HG03439 (cell line): ENCODE measurements at regions not wholly inside any gene's neighbourhood (a gene's known extent, or its start where the extent isn't known, plus 50 kb on each side); places are given as distances from the start of the nearest gene placed in this dataset.

Source experiments
- ATAC-seq: cut with Tn5 transposase; IDR thresholded peaks from one replicate; pipeline ENCODE4 v1.9.1; 2021; ENCODE audit warnings: mild to moderate bottlenecking, moderate library complexity; ENCODE audit not compliant: unreplicated experiment

DNA sequence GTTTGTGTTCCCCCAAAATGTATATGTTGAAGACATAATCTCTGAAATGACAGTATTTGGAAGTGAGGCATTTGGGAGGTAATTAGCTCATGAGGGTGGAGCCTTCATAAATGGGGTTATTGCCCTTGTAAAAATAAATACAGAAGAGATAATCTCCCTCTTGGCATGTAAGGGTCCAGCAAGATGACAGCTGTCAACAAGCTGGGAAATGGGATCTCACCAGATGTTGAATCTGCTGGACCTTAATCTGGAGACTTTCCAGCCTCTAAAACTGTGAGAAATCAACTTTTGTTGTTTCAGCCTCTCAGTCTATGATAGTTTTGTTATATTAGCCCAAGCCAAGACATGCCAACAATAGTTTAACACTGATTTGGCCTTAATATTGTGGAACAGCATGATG is 438.2 kb upstream of the PCDH7 start:
- ATAC-seq = no peak

DNA sequence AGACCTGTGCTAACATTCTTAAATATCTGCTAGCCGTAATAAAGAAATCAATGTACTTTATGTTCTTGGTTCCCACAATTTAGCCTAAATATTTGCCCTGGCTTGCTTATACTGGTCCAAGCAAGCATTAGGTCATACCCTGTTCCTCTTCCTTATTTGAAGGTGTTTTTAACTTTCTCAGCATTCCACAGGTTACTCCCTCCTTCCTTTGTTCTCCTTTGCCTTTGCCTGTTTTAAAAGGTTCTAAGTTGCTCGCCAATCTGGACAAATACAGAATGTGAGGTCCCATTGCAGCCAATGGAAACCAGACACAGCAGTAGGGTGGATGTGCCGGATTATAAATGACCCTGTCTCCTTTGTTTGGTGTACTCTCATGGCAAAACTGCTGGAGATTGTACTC is 436.8 kb upstream of the PCDH7 start:
- ATAC-seq = no peak

DNA sequence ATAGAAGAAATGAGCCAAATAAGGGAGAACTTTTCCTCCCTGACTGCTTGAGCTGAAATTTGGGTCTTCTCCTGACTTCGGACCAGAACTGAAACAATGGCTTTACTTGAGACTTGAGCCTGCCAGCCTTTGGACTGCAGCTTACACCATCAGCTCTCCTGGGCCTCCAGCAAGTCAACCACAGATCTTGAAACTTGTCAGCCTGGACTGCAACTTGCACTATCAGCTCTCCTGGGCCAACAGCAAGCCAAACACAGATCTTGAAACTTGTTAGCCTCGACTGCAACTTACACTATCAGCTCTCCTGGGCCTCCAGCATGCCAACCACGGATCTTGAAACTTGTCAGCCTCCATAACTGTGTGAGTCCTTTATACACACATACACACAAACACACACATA is 425.9 kb upstream of the PCDH7 start:
- no peak for ATAC-seq

DNA sequence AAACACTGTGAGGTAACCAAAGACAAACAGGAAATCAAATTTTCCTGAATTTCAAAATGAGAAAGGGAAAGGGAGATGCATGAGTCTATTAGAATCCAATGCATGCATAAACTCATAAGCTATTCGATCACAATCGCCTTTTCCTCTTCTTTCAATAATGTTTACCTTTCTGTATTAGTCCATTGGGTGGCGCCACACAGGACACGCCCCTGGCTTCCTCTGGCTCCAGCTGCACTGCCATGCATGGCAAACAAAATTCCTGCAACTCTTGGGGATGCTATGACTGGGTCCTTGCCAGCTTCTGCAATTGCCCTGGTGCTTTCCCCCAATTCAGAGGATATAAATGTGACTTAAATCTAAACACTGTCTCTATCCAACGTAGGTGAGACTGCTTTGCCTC is 424.5 kb upstream of the PCDH7 start:
- ATAC-seq = no peak

DNA sequence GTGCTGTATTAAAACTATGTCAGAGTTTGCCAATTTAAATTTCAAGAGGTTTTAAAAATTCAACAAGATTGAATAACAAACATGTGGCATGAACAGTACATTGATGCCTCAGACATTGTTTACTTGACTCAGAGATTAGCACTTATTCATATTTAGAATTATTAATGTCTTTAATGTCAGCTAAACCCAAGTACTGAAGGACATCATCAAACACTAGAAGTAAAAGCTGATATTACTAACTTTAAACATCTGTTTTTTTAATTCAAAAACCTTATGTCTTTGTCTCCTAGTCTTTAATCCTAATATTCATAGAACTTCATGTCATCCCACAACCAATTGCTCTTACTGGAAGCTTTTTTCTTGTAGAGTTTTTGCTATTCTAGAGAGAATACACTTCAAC is 406.2 kb upstream of the PCDH7 start:
- no peak for ATAC-seq

DNA sequence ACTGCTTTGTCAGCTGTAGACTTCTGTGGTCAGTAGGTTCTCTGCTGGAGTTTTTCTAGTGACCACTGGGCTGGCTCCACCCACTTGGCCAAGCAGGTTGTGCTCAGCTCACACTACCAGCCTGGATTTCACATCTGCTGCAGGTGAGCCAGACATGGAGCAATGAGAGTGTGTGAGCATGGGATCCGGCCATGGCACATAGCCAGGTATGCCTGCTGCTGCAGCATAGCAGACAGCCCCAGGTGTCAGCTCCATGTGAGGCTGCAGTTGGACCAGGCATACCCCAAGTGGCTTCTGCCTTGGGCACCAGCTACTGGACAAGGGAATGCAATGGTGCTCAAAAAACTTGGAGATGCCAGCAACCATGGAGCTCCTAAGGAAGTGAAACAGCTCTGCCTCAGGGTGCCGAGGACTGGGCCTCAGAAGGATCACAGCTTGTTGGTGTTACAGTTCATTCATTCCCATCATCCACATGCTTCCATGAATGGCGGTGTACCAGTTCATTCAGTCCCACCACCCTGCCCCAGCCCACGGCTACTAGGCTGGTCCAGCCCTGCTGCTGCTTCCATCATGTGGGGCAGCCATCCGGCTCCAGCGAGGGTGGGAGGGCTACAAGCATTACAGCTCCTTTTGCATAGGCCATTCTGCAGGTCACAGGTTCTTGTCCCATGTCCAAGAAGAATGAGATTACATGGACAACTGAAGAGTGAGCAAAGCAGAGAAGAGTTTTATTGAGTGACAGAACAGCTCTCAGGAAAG is 389.1 kb upstream of the PCDH7 start:
- ATAC-seq = no peak

DNA sequence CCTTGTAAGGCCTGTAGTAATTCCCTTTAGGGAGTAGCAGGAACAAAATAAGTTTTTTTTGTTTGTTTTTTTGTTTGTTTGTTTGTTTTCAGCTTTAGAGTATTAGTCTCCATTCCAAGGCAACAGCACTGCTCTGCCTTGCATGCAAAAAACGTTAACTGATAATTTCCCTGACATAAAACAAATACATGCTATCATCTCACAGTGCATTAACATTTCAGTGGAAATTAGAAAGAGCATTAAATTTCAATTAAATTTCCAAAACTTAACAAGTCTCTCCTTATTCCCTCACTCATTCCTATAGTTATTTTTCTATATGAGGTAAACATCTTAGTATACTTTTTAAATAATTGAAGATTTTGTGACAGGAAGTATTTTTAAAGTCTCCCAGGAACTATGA is 378.4 kb upstream of the PCDH7 start:
- ATAC-seq = no peak

DNA sequence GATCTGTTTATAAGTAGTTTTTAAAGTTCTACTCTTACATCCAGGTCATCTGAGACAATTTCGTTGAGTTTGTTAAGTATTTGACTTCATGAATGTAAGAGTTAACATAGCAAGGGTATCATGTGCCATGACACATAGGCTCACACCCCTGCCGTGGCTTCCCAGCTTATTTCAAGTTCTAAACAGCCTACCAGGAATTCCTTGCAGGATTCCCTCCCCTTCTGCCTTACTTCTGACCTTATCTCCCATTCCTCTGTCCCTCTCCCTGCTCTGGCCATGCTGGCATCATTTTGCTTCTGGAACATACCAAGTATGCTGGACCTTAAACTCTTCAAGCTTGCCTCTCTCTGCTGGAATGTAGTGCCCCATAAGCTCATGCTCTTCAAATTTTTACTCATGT is 369.9 kb upstream of the PCDH7 start:
- no peak for ATAC-seq

DNA sequence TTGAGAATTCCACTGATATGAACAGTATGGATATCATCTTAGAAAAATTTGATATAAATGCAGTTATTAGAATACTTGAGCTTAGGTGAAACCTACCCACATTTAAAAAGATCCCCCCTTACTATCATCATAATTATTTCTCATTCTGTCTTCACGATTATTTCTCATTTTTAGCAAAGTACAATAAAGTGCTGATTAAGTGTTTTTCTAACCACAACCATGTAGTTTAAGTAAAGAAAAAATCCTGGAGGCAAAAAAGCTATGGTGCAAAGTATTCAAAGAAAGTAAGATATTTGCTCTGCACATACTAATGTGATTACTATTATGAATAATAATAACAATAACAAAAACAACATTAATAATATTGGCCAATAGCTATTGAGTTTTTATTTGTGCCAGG is 365.6 kb upstream of the PCDH7 start:
- ATAC-seq = no peak

DNA sequence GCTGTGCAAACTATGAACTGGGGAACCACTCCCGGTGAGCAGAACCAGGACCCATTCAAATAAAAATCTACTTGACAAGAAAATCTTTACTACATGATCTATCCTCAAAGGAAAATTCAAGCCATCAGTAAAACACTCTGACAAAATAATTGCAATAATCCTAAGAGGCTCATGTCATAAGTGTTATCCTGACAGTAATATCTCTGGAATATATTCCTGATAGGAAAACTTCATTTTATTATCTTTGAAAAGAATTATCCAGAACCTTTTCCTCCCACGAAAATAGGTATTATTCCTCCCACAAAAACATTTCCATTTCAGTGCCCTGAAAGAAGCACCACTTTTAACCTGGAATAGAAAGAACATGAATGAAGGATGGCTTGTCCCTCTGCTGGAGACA is 357.7 kb upstream of the PCDH7 start:
- no peak for ATAC-seq

DNA sequence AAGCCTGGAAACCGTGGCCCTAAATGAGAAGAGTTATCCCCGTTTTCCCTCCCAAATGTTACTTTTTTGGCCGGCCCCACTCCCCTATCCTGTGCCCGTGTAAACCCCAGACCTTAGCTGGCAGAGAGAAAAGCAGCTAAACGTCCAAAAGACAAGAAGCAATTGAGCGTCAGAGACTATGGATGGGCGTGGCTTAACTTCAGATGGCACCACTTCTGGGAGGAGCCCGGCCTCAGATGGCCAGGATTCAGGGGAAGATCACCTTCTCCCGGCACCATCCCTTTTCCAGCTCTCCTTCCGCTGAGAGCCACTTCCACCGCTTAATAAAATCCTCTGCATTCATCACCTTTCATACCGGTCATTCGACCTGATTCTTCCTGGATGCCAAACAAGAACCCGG is 350.1 kb upstream of the PCDH7 start:
- no peak for ATAC-seq

DNA sequence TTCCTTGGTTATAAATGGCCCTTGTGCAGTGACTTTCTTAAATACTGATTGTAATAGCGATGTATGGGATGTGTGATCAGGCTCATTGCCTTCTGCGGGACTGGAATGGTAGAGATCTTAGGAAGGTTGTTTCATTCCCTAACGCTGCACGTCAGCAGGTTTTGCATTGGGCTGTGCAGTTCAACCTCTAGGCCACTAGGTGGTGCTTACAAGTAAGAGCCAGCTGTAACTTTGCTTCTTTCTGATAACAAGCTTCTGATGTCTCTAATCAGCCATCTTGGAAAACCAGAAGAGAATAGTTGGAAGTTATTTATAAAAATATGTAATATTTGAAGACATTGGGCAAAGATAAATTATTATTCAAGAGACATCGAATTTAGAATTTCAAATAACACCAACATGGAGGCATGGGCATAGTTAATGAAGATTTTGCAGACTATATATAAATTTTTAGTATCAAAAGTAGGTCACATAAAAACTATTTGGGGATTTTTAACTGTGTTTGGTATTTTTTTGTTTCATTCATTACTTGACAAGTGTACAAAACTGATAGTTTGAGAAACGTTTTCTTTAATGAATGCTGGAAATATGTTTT is 339.7 kb upstream of the PCDH7 start:
- ATAC-seq = peak; percentile 63

DNA sequence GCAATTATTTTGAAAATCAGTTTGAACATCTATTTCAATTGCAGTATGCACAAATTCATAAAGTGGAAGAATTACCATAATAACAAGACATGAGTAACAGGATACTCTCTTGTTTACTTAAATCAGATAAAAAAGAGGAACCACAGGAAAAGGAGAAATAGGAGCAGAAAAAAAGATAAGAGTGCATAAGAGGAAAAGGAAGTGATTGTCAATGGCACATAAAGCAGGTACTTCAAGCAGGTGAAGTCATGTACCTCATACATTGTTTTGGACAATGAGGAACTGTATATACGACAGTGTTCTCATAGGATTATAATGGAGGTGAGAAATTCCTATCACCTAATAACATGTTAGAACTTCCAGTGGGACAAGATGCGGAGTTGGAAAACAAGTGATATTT is 334.5 kb upstream of the PCDH7 start:
- ATAC-seq = no peak

DNA sequence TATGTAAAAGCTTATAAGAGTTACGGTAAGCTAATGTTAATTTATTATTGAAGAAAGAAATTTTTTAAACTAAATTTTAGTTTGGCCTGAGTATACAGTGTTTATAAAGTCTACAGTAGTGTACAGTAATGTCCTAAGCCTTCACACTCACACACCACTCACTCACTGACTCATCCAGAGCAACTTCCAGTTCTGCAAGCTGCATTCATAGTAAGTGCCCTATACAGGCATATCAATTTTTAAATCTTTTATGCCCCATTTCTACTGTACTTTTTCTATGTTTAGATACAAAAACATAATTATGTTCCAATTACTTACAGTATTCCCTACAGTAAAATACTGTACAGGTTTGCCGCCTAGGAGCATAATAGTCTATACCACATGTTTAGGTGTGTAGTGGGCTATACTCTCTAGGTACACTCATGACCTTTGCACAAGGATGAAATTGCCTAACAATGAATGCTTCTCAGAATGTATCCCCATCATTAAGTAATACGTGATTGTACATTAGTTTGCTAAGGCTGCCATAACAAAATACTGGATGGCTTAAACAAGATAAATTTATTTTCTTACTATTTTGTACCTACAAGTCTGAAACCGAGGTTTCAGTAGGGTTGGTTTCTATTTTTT is 333.8 kb upstream of the PCDH7 start:
- no peak for ATAC-seq

DNA sequence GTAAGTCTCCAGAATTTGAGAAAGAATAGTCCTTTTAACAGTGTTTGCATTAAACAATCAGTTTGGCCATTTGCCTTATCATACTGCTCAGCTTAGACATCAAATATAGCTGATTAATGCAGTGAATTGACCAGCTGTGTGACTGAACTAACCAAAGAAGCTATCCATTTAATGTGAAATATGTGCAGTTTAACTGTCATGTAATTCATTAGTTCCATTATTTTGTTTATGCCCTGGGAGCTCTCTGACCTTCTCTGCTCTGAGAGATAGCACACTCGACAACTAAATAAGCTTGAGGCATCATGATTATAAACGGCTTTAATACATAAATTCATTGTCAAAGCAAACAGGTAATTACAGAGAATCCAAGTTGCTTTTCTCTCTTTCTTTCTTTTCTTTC is 324.3 kb upstream of the PCDH7 start:
- no peak for ATAC-seq

DNA sequence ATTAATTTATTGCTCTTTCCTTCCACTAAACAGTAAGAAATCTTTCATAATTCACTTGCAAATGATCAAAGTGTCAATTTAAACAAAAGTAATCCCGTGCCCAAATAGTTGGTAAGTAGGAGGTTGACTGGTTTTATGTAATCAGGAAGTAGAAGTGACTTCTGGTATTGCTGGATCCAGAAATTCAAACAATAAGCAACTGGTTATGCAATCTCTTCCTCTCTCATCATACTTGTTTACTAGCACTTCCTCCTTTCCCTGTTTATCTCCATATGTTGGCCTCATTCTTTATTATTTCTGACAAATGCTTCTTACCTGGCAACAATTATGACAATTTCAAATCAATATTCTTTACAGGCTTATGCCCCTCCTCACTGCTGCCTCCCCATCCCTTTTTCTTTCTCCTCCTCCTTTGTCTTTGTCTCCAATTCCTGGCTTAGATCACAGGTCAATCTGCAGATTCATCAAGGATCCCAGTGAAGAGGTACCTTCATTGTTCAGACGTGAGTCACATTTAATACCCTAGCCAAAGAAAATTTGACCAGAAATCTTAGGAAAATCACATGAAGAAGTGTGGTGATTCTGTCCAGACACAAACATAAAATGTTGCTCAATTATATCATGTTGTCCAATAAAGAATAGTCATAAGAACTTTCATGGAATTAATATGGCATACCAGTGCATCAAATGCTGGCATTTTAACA is 323.2 kb upstream of the PCDH7 start:
- ATAC-seq = no peak

DNA sequence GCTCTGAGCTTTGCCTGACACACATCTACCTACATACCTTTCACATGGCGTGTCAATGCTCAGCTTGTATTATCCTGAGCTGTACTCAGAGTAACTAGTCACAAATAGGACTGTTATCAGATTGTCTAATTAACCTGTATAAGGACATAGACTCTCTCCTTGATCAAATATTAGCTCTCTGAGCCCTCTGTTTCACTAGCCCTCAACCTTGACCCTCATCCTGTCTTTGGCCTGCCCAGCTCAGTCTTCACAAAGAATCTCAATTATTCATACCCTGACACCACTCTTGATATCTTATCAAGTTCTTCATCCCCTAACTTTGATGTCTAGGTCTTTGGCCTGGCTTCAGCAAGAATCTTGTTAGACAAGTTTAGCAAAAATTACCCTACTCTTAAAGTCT is 320.7 kb upstream of the PCDH7 start:
- ATAC-seq = no peak

DNA sequence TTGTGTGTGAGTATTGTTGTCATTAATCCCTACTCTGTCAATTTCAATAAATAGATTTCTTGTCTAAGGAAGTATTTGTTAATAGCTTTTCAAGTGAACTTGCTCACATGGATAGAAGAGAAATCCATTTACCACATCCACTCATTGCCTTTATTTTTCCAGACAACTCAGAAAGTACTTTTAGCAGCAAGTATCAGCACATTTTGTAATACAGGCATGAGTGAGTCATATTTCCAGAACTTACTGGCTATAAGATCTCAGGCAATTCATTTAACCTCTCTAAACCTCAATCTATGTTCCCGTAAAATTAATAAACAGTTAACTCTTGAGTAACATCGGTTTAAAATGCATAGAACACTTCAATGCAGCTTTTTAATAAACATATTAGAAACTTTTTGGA is 317.9 kb upstream of the PCDH7 start:
- ATAC-seq = no peak

DNA sequence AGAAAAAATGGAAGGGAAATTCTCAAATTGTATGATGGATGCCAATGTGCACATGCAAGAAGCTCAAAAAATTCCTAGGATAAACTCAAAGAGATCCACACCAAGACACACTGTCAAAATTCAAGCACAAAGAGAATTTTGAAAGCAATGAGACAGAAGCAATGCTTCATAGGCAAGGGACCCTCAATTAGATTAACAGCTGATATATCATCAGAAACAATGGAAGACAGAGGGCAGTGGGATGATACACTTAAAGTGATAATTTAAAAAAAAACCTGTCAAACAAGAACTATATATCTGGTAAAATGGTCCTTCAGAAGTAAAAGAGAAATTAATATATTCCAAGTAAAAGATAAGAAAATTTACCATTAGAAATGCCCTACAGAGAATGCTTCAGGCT is 306.3 kb upstream of the PCDH7 start:
- ATAC-seq = no peak

DNA sequence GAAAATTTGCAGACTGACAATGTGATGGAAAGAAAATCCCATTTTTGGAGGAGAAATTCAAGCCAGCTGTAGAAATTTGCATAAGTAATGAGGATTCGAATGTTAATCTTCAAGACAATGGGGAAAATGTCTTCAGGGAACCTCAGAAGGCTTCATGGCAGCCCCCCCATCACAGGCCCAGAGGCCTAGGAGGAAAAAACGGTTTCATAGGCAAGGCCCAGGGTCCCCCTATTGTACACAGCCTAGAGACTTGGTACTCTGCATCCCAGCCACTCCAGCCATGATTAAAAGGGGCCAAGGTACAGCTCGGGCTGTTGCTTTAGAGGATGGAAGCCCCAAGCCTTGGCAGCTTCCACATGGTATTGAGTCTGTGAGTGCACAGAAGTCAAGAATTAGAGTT is 303.6 kb upstream of the PCDH7 start:
- ATAC-seq = no peak

DNA sequence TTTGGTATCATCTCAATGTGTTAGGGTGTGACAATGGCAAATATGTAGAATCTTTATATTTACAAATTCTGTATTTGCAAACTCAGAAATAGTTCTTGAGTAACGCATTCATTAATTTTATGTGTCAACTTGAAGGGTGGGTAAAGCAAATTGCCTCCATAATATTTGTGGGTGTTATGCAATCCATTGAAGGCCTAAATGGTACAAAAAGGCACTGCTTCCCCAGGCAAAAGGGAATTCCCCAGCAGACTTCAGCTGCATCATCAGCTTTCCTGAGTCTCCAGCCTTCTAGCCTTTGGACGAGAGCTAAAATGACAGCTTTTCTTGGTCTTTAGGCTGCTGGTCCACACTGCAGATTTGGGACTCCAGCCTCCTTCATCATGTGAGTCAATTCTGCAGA is 292.2 kb upstream of the PCDH7 start:
- no peak for ATAC-seq
